Astrocyte of the spinal cord (primary cell): ENCODE measurements at regions not wholly inside any gene's neighbourhood (a gene's known extent, or its start where the extent isn't known, plus 50 kb on each side); places are given as distances from the start of the nearest gene placed in this dataset.

Experiments used
- DNase-seq: peaks from one replicate; pipeline ENCODE4 v3.0.0; 2011; ENCODE audit warnings: low read depth, low spot score
- H3K4me3 ChIP-seq: 2 replicates; pipeline ENCODE4 v1.5.1; 2011; ENCODE audit warnings: low read depth, mild to moderate bottlenecking, low read length, moderate library complexity
- CTCF ChIP-seq: IDR thresholded peaks from 2 replicates; pipeline ENCODE4 v1.5.1; 2012; ENCODE audit warnings: low read depth, mild to moderate bottlenecking, low read length, inconsistent platforms
- in situ Hi-C: cut with HindIII; loops from 2 replicates; pipeline ENCODE4 v1.10.0; 2017; ENCODE audit warnings: low sequenced_read_pairs

GRCh38 chr3:144121661-144122060 is 150.0 kb downstream of the DIPK2A start:
- in situ Hi-C loops = no loop called here
- TF ChIP-seq CTCF = no peak

GRCh38 chr3:144127014-144127413 is 155.4 kb downstream of the DIPK2A start:
- no peak for DNase-seq
- in situ Hi-C loops = no loop called here
- H3K4me3 ChIP-seq = no peak overlapping the region
- no peak for TF ChIP-seq CTCF

More at GRCh38 chr3:144121661-144122060, 150.0 kb downstream of the DIPK2A start:
- no peak overlapping the region for H3K4me3 ChIP-seq
- no peak for DNase-seq

GRCh38 chr3:144127700-144128099 is 156.1 kb downstream of the DIPK2A start:
- no peak overlapping the region for H3K4me3 ChIP-seq
- in situ Hi-C loops = no loop called here
- no peak for DNase-seq
- TF ChIP-seq CTCF = no peak

- TF ChIP-seq CTCF = no peak
- in situ Hi-C loops = no loop called here
- no peak overlapping the region for H3K4me3 ChIP-seq
- no peak for DNase-seq
These were observed 156.7 kb downstream of the DIPK2A start for GRCh38 chr3:144128108-144128892.

GRCh38 chr3:144129536-144130214 is 158.1 kb downstream of the DIPK2A start:
- no peak for TF ChIP-seq CTCF
- in situ Hi-C loops = no loop called here
- no peak for DNase-seq
- H3K4me3 ChIP-seq = no peak overlapping the region

- TF ChIP-seq CTCF = no peak
- in situ Hi-C loops = no loop called here
- H3K4me3 ChIP-seq = no peak overlapping the region
- no peak for DNase-seq
These were observed 169.5 kb downstream of the DIPK2A start for GRCh38 chr3:144141074-144141473.
